ENCODE measurements at regions not wholly inside any gene's neighbourhood (a gene's known extent, or its start where the extent isn't known, plus 50 kb on each side); places are given as distances from the start of the nearest gene placed in this dataset.

DNA sequence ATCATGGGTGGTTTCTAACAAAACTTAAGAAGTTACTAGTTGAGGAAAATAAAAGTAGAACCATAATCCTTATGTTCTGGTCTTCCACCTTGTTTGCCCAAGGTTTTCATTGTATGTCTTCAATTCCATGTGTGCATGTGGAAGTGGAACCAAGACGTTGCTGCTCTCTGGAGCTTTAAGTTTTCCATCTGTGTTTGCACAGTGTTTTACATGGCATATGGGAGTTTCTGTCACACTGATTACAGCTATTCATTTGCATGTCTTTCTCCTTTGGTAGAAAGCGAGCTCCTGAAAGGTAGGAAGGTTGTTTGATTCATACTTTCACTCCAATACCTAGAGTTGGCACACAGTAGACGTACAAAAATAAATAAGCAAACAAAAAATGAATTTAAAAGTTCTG is 112.6 kb upstream of the LUZP2 start:
- H3K27me3 ChIP-seq (ENCODE audit: control insufficient read depth, insufficient read depth, low read length) = no peaks in the 10 kb centered on the region
- no peaks in the 10 kb centered on the region for H3K36me3 ChIP-seq (ENCODE audit: control insufficient read depth, insufficient read depth, low read length)
- H3K4me3 ChIP-seq (ENCODE audit: low read depth, low read length) = no peak overlapping the region
- TF ChIP-seq, protein P1, sequence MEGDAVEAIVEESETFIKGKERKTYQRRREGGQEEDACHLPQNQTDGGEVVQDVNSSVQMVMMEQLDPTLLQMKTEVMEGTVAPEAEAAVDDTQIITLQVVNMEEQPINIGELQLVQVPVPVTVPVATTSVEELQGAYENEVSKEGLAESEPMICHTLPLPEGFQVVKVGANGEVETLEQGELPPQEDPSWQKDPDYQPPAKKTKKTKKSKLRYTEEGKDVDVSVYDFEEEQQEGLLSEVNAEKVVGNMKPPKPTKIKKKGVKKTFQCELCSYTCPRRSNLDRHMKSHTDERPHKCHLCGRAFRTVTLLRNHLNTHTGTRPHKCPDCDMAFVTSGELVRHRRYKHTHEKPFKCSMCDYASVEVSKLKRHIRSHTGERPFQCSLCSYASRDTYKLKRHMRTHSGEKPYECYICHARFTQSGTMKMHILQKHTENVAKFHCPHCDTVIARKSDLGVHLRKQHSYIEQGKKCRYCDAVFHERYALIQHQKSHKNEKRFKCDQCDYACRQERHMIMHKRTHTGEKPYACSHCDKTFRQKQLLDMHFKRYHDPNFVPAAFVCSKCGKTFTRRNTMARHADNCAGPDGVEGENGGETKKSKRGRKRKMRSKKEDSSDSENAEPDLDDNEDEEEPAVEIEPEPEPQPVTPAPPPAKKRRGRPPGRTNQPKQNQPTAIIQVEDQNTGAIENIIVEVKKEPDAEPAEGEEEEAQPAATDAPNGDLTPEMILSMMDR (IDR thresholded peaks at IDR 0.05; ENCODE audit: insufficient read depth, low read depth, low read length) = no peak
- DNase-seq (ENCODE audit: low read depth) = no peak
- ChIA-PET POLR2A (no interaction called here), CTCF (no interaction called here)

DNA sequence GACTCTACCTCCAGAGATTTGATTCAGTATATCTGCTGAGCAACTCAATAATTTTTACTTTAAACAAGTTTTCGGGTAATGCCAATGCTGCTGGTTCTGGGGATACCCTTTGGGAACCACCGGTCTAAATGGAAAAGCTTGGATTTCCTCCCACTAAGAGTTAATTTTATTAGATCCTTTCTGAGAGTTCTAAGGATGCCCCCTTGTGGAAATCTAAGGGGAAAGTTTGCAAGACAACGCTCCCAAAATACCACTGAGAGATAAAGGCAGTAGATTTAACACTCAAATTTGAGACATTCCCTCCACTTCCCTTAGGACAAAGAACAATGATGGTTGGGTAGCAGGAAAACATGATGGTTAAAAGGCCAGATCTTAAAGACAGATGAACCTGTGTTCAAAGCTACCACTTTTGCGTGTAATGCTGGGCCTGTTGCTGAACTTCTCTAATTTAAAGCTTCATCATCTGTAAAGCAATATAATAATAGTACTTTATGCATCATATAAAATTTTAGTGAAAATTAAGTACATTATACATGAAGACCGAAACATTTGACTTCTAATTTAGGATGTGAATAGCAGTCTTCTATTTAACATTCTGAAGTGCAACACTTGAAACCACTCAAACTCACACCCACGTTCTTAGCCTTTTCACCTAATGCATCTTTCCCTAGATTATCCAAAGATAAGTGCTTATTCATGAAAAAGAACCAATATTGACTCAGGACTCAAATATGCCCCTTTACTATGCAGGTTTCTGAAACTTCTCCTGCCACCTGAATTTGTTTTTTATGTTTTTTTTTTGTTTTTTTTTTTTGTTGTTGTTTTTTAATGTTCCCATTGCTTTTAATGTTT is 110.1 kb upstream of the LUZP2 start:
- Histone ChIP-seq H3K4me3 (ENCODE audit: low read depth, low read length) (no peak overlapping the region), H3K27me3 (ENCODE audit: control insufficient read depth, insufficient read depth, low read length) (no peaks in the 10 kb centered on the region), H3K36me3 (ENCODE audit: control insufficient read depth, insufficient read depth, low read length) (no peaks in the 10 kb centered on the region)
- TF ChIP-seq, protein P1 (IDR thresholded peaks at IDR 0.05; ENCODE audit: insufficient read depth, low read depth, low read length) = peak; percentile 38
- POLR2A ChIA-PET = no interaction called here
- DNase-seq (ENCODE audit: low read depth) = no peak
- CTCF ChIA-PET = interaction anchor here (1.5 kb wide), 1 partner anchor 846 kb away, joined by 5 read pairs; no protein-coding TSS in a partner anchor

DNA sequence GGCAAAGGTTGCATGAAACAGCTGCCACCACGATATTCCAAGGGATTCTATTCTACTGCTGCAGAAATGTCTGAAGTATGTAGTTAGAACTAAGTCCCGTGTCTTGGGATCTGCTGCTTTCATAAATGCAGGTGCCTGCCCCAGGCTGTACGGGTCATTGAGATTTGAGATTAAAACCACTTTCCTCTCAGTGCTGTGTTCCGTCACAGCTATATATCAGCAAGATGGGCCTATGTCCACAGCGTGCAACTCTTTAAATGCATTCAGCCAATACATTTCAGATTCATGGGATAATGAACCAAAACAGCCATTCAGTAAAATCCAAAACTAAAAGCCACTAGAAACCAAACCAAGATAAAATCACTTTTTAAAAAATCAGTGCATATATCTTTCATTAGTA is 107.3 kb upstream of the LUZP2 start:
- Histone ChIP-seq H3K4me3 (ENCODE audit: low read depth, low read length) (no peak overlapping the region), H3K27me3 (ENCODE audit: control insufficient read depth, insufficient read depth, low read length) (no peaks in the 10 kb centered on the region), H3K36me3 (ENCODE audit: control insufficient read depth, insufficient read depth, low read length) (no peaks in the 10 kb centered on the region)
- ChIA-PET CTCF (no interaction called here), POLR2A (no interaction called here)
- TF ChIP-seq, protein P1 (IDR thresholded peaks at IDR 0.05; ENCODE audit: insufficient read depth, low read depth, low read length) = no peak
- DNase-seq (ENCODE audit: low read depth) = no peak

DNA sequence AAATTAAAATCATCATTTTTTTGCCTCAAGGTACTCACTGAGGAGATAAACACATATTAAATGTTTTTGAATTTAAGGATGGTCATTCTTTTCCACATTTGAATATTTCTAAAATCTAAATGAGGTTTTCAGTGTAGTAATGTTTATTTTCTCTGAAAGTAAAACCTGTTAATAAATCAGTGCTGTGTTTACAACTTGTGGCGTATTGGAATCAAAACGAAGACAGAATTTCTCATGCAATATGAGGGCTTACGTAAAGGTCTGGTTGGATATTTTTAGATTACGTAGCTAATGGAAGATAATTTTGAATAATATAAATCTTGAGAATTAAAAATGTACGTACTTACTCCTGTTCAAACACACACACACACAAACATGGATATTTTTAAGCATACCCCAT is 106.8 kb upstream of the LUZP2 start:
- Histone ChIP-seq H3K27me3 (ENCODE audit: control insufficient read depth, insufficient read depth, low read length) (no peaks in the 10 kb centered on the region), H3K36me3 (ENCODE audit: control insufficient read depth, insufficient read depth, low read length) (no peaks in the 10 kb centered on the region), H3K4me3 (ENCODE audit: low read depth, low read length) (no peak overlapping the region)
- DNase-seq (ENCODE audit: low read depth) = no peak
- TF ChIP-seq, protein P1 (IDR thresholded peaks at IDR 0.05; ENCODE audit: insufficient read depth, low read depth, low read length) = no peak
- CTCF ChIA-PET = no interaction called here
- POLR2A ChIA-PET = no interaction called here

DNA sequence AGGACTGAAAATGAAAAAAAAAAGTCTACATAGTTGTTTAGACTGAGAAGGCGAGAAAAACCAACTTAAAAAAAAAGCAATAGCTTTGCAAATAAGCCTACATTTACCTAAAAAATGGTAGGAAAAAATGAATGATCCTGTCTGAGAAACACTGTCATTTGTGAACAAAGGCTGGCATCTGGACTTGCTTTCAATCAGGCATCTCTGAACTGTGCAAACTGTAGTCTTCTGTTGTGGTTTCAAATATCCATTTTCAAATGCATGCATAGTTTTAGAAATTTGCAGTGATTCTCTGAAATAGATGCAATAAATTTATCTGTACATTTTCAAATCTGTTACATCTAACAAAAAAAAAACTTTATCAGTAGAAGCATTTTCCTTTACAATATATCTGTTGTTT is 106.1 kb upstream of the LUZP2 start:
- Histone ChIP-seq H3K4me3 (ENCODE audit: low read depth, low read length) (no peak overlapping the region), H3K36me3 (ENCODE audit: control insufficient read depth, insufficient read depth, low read length) (no peaks in the 10 kb centered on the region), H3K27me3 (ENCODE audit: control insufficient read depth, insufficient read depth, low read length) (no peaks in the 10 kb centered on the region)
- ChIA-PET POLR2A (no interaction called here), CTCF (no interaction called here)
- TF ChIP-seq, protein P1 (IDR thresholded peaks at IDR 0.05; ENCODE audit: insufficient read depth, low read depth, low read length) = no peak
- DNase-seq (ENCODE audit: low read depth) = no peak
